ENCODE measurements at regions not wholly inside any gene's neighbourhood (a gene's known extent, or its start where the extent isn't known, plus 50 kb on each side); places are given as distances from the start of the nearest gene placed in this dataset.

- BruUV-seq (replicated peaks): no TSS peak
- no peaks in the 10 kb centered on the region for H3K36me3 Mint-ChIP-seq (ENCODE audit: insufficient read depth, unreplicated experiment)
- intact Hi-C loops (cut with micrococcal nuclease; ENCODE audit: unreplicated experiment): no loop called here
- CTCF ChIA-PET: interaction anchor here (1.1 kb wide), 1 partner anchor 13 kb away, joined by 3 read pairs; no protein-coding TSS in a partner anchor
- H3K4me1 Mint-ChIP-seq (ENCODE audit: low read depth, unreplicated experiment): no peaks in the 10 kb centered on the region
- no peak overlapping the region for H3K4me3 Mint-ChIP-seq (ENCODE audit: low read depth, unreplicated experiment)
- no peak for TF ChIP-seq CTCF (IDR thresholded peaks at IDR 0.05; ENCODE audit: unreplicated experiment)
- H3K27ac Mint-ChIP-seq (ENCODE audit: unreplicated experiment): no peak overlapping the region
- H3K27me3 Mint-ChIP-seq (ENCODE audit: unreplicated experiment): peaks cover 38% of the 10 kb centered on the region
- DNase-seq: no peak
- no peaks in the 10 kb centered on the region for H3K9me3 Mint-ChIP-seq (ENCODE audit: low read depth, unreplicated experiment)
These were observed 147.4 kb upstream of the USP24 start for GRCh38 chr1:55362558-55362957.

- no peak for TF ChIP-seq CTCF (IDR thresholded peaks at IDR 0.05; ENCODE audit: unreplicated experiment)
- Mint-ChIP-seq H3K4me1 (ENCODE audit: low read depth, unreplicated experiment) (no peaks in the 10 kb centered on the region), H3K9me3 (ENCODE audit: low read depth, unreplicated experiment) (no peaks in the 10 kb centered on the region), H3K27me3 (ENCODE audit: unreplicated experiment) (peaks cover 19% of the 10 kb centered on the region), H3K4me3 (ENCODE audit: low read depth, unreplicated experiment) (no peak overlapping the region), H3K36me3 (ENCODE audit: insufficient read depth, unreplicated experiment) (no peaks in the 10 kb centered on the region), H3K27ac (ENCODE audit: unreplicated experiment) (no peak overlapping the region)
- CTCF ChIA-PET: no interaction called here
- BruUV-seq (replicated peaks): no TSS peak
- DNase-seq: no peak
- intact Hi-C loops (cut with micrococcal nuclease; ENCODE audit: unreplicated experiment): no loop called here
These were observed 144.4 kb upstream of the USP24 start for GRCh38 chr1:55359611-55360010.

GRCh38 chr1:55358581-55358980 is 143.4 kb upstream of the USP24 start:
- no TSS peak for BruUV-seq (replicated peaks)
- Mint-ChIP-seq H3K36me3 (ENCODE audit: insufficient read depth, unreplicated experiment) (no peaks in the 10 kb centered on the region), H3K9me3 (ENCODE audit: low read depth, unreplicated experiment) (no peaks in the 10 kb centered on the region), H3K4me3 (ENCODE audit: low read depth, unreplicated experiment) (no peak overlapping the region), H3K27ac (ENCODE audit: unreplicated experiment) (no peak overlapping the region), H3K4me1 (ENCODE audit: low read depth, unreplicated experiment) (no peaks in the 10 kb centered on the region), H3K27me3 (ENCODE audit: unreplicated experiment) (peaks cover 22% of the 10 kb centered on the region)
- no peak for TF ChIP-seq CTCF (IDR thresholded peaks at IDR 0.05; ENCODE audit: unreplicated experiment)
- intact Hi-C loops (cut with micrococcal nuclease; ENCODE audit: unreplicated experiment): no loop called here
- CTCF ChIA-PET: no interaction called here
- DNase-seq: no peak

- BruUV-seq (replicated peaks): no TSS peak
These were observed 140.4 kb upstream of the USP24 start for GRCh38 chr1:55355549-55355948.

More at GRCh38 chr1:55355549-55355948, 140.4 kb upstream of the USP24 start:
- Mint-ChIP-seq H3K27me3 (ENCODE audit: unreplicated experiment) (peaks cover 26% of the 10 kb centered on the region), H3K27ac (ENCODE audit: unreplicated experiment) (no peak overlapping the region), H3K4me3 (ENCODE audit: low read depth, unreplicated experiment) (no peak overlapping the region), H3K9me3 (ENCODE audit: low read depth, unreplicated experiment) (peaks cover 4% of the 10 kb centered on the region), H3K36me3 (ENCODE audit: insufficient read depth, unreplicated experiment) (no peaks in the 10 kb centered on the region), H3K4me1 (ENCODE audit: low read depth, unreplicated experiment) (no peaks in the 10 kb centered on the region)
- CTCF ChIA-PET: no interaction called here
- DNase-seq: no peak
- no peak for TF ChIP-seq CTCF (IDR thresholded peaks at IDR 0.05; ENCODE audit: unreplicated experiment)
- intact Hi-C loops (cut with micrococcal nuclease; ENCODE audit: unreplicated experiment): no loop called here

All from Calu3 (cell line).